ENCODE measurements at regions not wholly inside any gene's neighbourhood (a gene's known extent, or its start where the extent isn't known, plus 50 kb on each side); places are given as distances from the start of the nearest gene placed in this dataset.

DNA sequence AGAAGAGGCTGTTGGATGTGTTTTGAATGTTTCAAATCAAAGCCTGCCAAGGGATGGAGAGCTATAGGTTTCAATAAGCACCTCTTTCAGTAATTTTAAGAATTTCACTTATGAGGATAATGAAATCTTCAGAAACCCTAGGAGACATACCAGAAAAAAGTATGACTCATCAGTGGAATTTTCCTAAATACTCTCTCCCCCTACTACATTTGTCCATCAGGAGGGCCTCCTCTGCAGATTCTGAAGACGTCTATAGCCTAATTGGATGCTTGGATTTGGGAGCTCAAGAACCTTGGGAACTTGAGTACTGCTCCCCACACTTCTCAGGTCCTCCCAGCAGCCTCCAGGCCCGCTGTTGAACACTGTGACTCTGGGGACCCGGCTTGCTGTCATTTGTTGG lies 374.3 kb downstream of the SLC4A3 start:
- DNase-seq = no peak

DNA sequence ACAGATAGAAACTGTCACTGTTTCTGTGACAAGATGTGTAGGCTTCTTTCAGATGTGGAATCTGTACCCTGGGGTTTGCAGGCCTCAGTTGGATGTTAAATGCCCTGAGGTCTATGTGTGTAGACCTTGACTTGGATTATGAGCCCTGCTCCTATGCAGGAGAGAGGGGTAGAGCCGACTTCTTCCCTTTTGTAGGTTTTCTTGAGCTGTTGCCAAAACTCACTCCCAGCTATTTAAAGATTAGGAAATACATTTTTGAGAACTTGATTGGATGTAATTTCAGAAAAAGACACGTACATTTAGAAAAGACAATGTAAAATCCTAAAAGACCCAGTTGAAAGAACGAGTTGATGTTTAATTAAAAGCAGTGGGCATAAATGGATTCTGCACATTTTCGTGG lies 374.8 kb downstream of the SLC4A3 start:
- no peak for DNase-seq

DNA sequence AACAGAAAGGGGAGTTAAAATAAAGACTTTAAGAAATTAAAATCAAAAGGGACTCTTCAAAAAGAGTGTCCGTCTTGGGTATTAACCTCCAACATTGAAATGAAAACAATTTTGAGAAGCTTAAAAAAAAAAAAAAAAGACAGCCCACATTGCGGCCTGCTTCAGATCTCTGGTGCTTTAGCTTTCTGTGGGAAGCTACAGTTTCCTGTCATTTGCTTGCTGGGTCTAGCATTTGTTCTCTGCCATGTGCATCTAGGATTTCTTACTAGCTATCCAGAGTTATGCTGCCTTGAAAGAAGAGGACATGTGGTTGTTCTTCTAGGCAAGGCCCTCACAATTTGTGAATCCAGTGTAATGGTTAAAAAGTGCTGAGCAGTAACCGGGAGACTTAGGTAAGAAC lies 375.3 kb downstream of the SLC4A3 start:
- no peak for DNase-seq

DNA sequence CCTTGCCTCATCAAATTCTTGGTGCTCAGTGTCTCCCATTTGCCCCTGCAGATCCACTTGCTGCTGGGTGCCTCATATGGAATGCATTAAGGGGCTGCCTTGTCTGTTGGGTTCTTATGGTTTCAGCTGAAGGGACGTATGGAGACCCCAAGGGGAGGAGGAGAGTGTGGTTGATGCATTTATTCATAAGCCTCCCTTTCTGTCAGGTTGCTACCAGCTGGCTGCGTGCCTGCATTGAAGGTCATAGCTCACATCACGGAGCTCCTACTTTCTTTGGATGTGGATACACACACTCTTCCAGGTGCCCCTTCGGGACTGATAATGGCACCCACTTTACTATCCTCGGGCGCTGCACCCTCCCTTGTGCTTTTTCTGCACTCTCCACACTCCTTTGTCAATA lies 377.9 kb downstream of the SLC4A3 start:
- no peak for DNase-seq

DNA sequence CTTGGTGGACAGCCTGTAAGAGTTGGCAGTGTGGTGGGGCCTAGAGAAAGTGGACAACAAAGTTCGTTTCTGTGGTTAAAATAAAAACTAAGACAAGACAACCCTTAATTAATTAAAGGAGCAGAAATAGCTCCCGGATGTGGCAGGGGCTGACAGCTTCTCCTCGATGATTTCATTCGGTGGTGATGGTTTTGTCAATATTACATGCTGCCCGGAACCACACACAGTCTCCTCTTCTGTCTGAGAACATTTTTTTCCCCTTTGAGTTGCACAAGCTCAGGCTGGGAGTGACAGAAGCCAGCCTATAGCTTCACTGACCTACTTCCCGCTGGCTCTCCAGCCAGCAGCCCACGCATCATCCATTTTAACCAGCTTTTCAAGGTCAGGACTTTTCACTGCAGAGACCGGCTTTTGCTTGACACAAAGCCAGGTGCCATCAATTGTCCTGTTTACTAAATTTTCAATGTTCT lies 378.8 kb downstream of the SLC4A3 start:
- DNase-seq = no peak

DNA sequence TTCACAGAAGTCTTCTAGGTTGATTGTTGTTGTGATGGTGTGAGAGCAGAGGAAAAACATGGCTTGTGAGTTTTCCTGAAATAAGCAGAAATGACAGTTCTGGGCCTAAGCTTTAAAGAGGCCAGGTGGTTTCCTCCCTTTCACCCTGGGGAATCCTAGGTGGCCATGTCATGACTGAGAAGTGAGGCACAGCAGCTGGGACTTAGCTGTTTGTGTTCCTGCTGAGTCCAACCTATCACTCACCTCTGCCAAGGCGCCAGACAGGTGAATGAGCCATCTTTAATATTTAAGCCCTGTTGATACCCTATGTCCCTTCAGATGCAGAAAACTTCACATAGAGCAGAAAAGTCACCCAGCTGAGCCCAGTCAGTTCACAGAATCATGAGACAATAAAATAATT lies 384.4 kb downstream of the SLC4A3 start:
- no peak for DNase-seq

DNA sequence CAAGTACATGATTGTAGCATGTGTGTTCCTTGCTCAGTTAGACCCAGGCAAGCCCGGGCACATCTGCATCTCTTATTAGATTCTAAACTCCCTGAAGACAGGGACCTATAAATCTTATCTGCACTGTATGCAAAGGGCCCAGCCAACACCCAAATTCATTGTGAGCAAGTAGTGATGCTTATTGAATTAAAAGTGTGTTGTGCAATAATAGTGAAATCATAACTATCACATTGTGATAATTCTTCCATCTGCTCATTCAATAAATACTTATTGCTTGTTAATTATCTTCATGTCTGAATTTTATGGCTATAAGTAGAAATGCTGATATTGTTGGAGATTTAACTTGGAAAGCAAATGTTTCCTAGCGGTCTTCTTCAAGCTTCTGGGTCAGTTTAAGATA lies 387.5 kb downstream of the SLC4A3 start:
- DNase-seq = no peak

DNA sequence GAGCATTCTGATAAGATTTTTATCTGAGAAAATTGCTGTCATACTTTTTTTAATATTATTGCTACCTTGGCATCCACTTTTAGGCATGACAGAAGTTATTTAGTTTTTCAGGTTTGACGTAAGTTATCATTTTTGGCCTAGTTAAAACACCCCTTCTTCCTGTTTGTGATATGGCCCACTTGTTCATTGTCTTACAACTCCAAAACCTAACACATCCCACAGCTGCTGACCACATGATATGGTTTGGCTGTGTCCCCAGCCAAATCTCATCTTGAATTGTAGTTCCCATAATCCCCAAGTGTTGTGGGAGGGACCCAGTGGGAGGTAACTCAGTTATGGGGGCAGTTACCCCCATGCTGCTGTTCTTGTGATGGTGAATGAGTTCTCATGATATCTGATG lies 388.1 kb downstream of the SLC4A3 start:
- DNase-seq = no peak

DNA sequence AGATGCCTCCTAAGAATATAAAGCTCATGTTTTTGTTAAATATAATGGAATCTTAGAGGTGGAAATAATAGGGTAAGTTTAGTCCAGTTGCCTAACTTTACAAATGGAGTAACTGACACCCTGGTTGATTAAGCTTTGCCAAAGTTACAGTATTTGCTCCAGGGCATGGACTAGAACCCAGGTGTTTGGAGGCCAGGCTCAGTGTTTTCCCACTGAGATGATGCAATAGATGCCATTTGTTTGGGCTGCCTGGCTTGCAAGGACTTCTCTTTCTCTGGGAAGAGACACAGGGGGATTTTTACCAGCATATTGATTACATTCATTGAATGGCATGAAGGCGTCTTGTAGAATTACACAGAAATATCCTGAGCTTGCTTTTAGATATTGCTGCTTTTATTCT lies 397.8 kb downstream of the SLC4A3 start:
- DNase-seq = no peak

DNA sequence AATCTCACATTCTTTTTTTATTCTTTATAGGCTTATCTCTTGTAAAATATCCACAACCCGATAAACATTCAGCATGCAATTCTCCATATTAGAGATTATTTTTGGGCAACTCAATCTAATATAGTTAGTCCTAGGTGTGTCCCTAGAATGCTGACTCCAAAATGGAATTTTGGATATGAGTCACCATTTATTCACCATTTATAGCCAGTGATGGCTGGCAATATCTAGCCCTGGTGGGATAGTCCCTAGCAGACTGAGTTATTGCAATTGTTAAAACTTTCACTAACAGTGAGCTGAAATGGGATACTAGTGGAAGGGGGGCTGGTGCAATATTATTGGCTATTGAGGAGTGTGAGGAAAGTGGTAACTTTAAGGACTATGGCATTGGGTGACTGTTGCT lies 401.6 kb downstream of the SLC4A3 start:
- DNase-seq = no peak

DNA sequence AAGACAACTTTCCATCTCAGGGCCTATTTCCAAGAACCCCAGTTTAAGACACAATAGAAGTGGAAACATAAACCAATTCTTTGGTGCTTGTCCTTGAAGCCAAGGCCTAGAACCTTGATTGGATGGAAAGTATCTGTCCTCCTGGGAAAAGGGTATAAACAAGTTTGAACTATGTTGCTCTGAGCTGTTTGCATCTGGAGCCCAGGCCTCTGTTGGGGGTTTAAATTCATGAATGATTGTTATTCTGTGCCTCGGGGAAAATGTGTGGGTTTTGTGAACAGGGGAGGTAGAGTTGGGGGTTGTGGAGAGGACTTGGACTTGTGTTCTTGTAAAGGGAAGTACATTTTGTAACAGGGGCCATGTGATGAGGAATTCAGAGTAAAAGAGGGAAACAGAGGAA lies 406.1 kb downstream of the SLC4A3 start:
- DNase-seq = no peak

DNA sequence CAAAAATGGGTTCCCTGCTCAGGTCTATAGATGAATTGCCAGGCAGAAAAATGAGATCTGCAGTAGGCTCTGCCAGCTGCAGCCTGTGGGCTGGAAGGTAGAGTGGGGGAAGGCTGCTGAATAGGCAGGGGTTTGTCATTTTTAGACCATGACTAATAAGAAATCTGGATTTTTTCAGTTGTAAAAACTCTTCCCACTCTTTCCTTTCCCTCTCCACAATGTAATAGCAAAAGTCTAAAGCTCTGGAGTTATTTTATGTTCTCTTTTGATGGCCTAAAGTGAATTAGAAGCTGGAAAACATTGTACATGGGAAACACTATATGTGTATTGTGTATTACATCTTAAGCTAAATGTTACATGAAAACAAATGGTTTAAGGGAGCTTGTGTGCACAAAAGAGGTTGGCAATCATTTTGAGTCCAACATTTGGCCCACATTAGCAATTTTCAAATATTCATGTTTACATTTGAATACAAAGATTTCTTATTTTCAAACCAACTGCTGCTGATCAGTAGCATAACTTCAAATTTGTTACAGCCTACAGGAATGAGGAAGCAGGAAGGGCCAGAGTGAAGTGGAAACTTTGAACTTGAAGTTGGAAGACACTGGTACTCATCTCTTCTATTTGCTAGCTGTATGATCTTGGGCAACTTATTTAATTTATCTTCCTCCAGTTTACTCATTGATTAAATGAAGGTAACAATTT lies 407.1 kb downstream of the SLC4A3 start:
- no peak for DNase-seq

DNA sequence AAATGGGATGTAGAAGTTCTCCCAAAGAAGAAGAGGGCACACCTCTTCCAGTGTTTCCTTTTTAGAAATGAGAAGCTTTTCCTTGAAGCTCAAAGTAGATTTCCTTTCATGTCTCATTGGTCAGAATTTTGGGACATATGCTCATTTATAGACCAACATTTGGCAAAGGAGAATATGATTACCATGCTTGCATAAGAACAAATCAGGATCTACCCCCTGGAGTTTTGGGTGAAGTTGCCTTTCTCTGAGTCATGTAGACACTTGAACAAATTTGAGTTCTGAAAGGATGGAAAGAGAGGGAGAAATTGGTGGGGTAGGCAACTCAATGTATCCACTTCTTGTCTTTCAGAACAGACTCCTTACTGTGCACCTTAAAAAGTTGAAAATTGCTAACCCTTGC lies 409.0 kb downstream of the SLC4A3 start:
- DNase-seq = no peak

DNA sequence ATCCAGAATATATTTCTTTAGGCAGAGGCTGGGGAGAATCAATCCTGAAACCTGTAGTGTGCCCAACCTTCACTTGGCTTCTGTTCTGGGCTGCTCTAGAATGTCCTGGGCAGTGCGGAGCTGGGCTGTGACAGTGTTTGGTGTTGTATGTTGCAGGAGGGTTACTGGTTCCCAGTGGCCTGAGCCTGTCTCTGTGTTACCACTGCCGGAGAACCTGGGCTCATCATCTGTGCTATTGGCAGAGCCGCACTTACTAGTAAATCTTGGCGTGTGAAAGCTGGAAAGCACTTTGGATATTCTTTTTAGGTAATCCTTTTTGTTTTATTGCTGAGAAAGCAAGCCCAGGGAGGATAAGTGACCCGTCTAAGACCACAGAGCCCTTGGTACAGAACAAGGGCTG lies 412.9 kb downstream of the SLC4A3 start:
- DNase-seq = no peak

DNA sequence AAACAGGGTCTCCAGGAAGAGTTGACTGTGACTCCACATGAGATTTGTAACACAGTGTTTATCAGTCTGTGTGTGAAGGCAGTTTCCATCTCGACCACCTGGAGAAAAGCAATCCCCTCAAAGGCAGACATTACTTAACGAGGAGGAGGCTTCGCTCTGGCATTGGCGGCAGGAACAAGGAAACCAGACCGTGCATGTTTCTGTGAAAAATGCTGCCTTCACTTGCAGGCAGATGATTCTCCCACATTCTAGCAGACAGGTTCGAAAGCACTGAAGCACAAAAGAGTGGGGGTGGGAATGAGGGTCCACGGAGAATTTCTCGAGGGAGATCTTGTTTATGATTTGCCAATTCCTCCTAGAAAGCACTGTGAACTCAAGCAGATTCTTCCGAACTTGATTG lies 414.0 kb downstream of the SLC4A3 start:
- DNase-seq = no peak

DNA sequence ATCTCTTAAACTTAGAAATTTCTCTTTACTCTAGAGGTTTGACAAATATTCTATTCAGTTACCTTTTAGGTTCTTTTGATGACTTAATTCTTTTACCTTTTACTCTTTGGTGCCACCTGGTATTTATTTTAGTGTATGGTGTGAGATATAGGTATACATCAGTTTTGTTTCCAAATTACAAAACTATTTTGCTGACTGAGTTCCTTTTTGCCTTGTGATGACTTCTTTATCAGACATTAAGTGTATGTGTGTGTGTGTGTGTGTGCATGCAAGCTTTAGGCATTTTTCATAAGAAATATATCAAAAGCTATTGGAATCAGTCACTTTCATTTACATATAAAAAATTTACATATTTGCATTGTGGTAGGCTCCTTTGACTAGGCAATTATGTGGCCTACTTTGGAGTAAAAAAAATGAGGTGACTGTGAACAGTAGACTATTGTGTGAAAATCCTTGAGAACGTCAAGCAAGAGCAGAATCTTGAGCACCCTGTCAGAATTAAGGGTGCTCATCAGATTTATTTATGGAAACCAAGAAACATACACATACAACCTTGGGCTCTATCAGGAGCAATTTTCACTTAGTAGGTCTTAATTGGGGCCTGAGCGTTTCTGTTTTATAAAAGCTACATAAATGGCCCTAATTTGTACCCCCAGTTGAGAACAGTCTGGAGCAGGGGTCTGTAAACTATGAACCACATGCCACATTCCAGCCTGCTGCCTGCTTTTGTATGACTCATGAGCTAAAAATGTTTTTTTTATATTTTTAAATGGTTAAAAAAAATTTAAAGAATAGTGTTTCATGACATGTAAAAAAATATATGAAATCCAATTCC lies 415.9 kb downstream of the SLC4A3 start:
- no peak for DNase-seq

DNA sequence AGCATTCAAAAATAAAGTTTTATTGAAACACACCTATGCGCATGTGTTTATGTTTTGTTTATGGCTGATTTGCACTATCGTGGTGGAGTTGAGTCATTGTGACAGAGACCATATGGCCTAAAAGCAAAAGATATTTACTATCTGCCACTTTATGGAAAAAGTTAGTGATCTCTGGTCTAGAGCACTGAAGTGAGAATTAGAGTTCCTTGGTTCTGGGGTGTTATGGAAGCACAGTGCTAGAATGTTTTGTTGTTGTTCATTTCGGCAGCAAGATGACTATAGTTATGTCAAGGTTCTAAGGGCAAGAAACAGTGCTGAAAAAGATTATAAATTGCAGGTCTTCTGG lies 416.5 kb downstream of the SLC4A3 start:
- no peak for DNase-seq

DNA sequence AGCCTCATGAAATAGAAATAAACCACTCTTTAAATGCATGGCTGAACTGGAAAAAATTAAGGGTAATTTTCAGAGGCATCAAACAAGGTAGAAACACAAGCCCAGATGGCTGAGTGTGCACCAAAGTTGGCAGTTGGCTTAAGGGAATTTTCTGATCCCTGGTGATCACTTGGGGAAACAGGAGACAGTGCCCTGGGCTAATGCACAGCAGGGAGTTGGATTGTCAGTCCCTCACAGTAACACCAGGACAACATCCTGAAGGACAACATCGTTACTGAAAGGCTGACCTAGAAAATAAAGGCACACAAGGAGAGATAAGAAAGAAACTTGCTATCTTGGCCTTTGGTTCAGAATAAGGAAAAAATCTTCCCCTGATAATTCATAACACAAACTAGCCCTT lies 417.0 kb downstream of the SLC4A3 start:
- peak; percentile 10 to 18 for DNase-seq

DNA sequence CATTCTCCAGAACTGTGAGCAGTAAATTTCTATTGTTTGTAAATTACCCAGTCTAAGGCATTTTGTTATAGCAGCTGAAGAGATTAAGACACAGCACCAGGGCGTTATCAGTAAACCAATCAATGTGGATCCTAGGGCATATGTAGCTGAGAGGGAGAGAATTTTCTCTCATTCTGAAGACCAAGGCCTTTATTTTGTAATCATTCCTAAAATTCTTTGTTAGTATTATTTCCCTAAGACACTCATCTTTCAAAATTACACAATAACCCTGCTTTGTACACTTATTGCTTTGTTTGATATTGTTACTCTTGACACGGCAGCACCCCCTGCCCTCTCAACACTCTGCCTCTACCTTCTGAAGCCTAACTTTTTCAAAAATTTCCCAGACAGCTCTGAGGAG lies 419.1 kb downstream of the SLC4A3 start:
- DNase-seq = no peak

DNA sequence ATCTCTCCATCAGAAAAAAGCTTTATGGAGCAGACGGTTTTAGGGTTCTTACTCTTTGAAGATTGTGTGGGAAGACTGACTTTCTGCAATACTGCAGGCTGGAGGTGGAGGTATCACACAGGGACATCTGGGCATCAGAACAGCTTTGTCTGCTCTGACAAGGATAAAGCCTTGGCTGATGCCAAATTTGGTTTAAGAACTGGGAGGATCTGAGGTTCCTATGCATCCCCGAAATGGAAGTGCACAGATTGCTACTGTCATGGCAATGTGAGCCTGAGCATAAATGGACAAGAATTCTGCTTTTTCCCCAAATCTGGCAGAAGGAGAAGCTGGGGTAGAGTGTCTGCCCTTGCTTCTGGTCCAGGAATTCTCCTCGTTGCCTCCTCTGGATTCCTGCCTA lies 424.3 kb downstream of the SLC4A3 start:
- no peak for DNase-seq

DNA sequence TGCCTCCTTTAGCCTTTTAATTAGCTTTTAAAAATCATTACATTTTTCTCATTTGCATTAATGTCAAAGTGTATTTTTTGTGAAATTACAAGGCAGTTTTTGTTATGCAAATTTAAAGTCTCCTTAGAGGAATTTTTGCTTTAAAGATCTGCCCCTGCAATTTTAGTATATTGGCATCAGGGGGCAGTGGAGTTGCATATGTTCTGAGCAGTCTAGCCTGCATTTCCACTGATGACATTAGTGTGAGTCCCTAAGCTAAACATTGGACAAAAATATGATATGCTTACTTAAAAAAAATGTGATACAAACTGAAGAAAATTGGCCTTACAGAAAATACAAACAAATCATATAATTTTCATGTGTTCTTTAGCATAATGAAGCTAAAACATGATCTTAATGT lies 426.5 kb downstream of the SLC4A3 start:
- DNase-seq = no peak

DNA sequence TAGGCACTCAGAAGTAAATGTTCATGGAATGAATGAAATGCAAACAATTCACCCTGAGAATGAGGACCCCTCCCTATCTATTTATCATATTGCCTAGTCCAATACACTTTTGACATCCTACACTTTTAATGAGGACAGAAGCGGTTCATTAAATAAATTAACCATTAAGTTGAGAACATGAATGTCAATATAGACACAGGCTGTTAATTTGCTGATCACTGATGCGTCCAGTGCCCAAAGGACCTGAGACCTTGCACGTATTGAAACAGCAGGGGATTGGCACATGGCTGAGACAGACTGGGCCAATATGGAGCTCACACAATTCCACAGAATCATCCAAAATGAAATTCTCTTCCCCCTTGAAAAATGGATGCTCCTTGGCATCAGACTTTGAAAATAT lies 430.0 kb downstream of the SLC4A3 start:
- DNase-seq = no peak

DNA sequence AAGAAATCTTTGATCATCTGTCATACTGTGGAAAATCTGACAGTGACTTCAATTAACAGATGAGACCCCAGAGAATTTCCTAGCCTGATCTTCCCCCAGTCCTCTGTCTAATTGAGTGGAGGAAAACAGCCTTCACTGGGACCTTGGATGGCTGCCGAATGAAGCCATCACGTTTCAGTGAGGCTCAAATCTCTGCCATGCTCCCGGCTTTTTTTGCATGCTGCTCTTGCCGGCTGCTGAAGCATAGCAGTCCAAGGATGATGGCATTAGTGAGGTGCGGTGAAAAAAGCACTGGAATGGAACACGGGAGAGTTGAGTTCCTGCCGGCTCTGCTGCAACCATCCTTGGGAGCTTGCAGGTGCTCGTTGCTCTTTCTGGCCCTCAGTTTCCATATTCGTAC lies 430.5 kb downstream of the SLC4A3 start:
- no peak for DNase-seq

DNA sequence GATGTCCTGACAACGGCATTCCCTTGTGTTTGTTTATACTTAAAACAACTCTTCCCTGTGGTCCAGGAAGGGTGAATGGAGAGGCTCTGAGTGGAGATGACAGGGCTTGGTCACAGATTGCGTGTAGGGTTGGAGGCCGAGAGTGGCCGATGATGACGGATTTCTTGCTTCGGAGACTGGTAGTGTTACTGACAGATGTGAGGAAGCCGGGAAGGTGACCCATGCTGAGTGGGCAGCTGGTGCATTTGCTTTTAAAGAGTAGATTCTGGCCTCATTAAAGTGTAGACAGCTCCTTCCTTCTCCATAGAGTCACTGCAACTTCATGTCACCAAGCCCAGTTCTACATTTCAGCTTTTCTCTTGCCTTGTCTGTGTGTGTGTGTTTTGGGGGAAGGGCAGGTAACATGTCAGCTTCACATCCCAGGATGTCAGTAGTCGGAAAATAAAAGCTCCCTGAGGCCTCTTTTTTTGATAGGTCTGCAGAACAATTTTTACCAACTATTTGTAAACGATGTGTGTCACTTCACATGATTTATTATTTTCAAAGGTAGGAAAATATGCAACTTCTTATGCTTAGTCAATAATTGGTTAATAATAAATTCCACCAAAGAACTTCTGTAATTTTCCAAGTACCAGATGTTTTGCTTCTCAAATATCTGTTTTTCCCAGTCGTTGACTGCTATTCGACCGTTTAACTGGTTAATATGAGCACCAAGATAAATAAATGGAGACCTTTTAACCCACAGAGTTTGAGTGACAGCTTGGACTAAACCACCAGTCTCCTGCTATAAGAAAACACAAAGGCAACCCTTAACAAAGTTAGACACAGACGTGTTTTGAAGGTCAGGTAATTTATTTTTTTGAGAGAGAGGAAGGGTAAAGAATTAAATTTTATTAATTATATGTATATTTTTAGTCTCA lies 436.9 kb downstream of the SLC4A3 start:
- DNase-seq = peak; percentile 19 to 76

All from NCI-H524 (cell line).